Esophagus muscularis mucosa (tissue), 3 donors: ENCODE measurements at regions not wholly inside any gene's neighbourhood (a gene's known extent, or its start where the extent isn't known, plus 50 kb on each side); places are given as distances from the start of the nearest gene placed in this dataset.

Experiments
- POLR2AphosphoS5 ChIP-seq, 2 donors: sonication (generic); formaldehyde crosslinking; IDR thresholded peaks; one replicate each; pipeline ENCODE4 v1.6.1; 2017; ENCODE audit warnings: antibody characterized with exemption in 2 of 2
- TF ChIP-seq, protein P1 (sequence below), 3 experiments: fragments of 200-600 bp in 2 of 3; fragments of 450-650 bp in 1 of 3; sonication (generic) in 2 of 3; IDR thresholded peaks; one replicate each; pipeline ENCODE4 v1.5.1; 2017 to 2019; ENCODE audit warnings: antibody characterized with exemption in 3 of 3, mild to moderate bottlenecking in 2 of 3, moderate library complexity in 1 of 3

- TF ChIP-seq, protein P1, sequence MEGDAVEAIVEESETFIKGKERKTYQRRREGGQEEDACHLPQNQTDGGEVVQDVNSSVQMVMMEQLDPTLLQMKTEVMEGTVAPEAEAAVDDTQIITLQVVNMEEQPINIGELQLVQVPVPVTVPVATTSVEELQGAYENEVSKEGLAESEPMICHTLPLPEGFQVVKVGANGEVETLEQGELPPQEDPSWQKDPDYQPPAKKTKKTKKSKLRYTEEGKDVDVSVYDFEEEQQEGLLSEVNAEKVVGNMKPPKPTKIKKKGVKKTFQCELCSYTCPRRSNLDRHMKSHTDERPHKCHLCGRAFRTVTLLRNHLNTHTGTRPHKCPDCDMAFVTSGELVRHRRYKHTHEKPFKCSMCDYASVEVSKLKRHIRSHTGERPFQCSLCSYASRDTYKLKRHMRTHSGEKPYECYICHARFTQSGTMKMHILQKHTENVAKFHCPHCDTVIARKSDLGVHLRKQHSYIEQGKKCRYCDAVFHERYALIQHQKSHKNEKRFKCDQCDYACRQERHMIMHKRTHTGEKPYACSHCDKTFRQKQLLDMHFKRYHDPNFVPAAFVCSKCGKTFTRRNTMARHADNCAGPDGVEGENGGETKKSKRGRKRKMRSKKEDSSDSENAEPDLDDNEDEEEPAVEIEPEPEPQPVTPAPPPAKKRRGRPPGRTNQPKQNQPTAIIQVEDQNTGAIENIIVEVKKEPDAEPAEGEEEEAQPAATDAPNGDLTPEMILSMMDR (IDR thresholded peaks at IDR 0.05): no peak
- no peak for TF ChIP-seq POLR2AphosphoS5 (IDR thresholded peaks at IDR 0.05)
Measured at GRCh38 chr1:222049176-222049575, 307.3 kb upstream of the DUSP10 start.
